GM12878 (cell line): ENCODE measurements at regions not wholly inside any gene's neighbourhood (a gene's known extent, or its start where the extent isn't known, plus 50 kb on each side); places are given as distances from the start of the nearest gene placed in this dataset.

Experiments
- ATAC-seq: fragments of 200-7000 bp; cut with Tn5 transposase; 3 replicates; pipeline ENCODE4 v1.9.1; 2020; ENCODE audit warnings: mild to moderate bottlenecking, moderate library complexity
- BruUV-seq: library from RNA; stranded (reverse); fragments of 400-500 nt; replicated peaks from 2 replicates; lab custom pipeline; 2021; lab: Mats Ljungman, UMichigan
- CTCF ChIA-PET: fragments of 300-600 bp; sonication (Branson Sonifier 250); formaldehyde crosslinking; extraction: SDS; loops from one replicate; lab custom pipeline; 2021; ENCODE audit warnings: inconsistent platforms; lab: Yijun Ruan, JAX
- POLR2A ChIA-PET: fragments of 350-600 bp; formaldehyde crosslinking; extraction: SDS; loops from one replicate; lab custom pipeline; 2021; ENCODE audit warnings: inconsistent platforms; lab: Charles Lee
- RAD21 ChIA-PET: fragments of 300-600 bp; sonication (Branson Sonifier 250); formaldehyde crosslinking; loops from one replicate; lab custom pipeline; 2023; ENCODE audit warnings: antibody characterized with exemption; ENCODE audit not compliant: unreplicated experiment; lab: Charles Lee
- SMC1A ChIA-PET: fragments of 300-600 bp; sonication (Branson Sonifier 250); formaldehyde crosslinking; loops from one replicate; lab custom pipeline; 2023; ENCODE audit not compliant: unreplicated experiment, uncharacterized antibody; lab: Charles Lee
- DNase-seq: peaks from one replicate; pipeline ENCODE4 v3.0.0-alpha.2; 2011; ENCODE audit warnings: low read depth, low spot score
- FAIRE-seq: peaks from 3 replicates; lab custom pipeline; 2011; peaks lifted over from hg19 to GRCh38; lab: Jason Lieb, UNC
- H2AFZ ChIP-seq: 2 replicates; pipeline ENCODE4 v1.6.0; 2011; ENCODE audit warnings: low read depth, low read length, control low read depth; ENCODE audit not compliant: control insufficient read depth
- H3K27ac ChIP-seq: 2 replicates; pipeline ENCODE4 v1.5.1; 2011; ENCODE audit warnings: control low read depth; ENCODE audit not compliant: control insufficient read depth, insufficient read depth
- H3K27me3 ChIP-seq, 2 experiments: replicated peaks in 1 of 2; 2 replicates each; pipeline versions ENCODE4 v1.6.0 to v1.6.1; 2011; ENCODE audit warnings: low read length in 1 of 2; ENCODE audit not compliant: control insufficient read depth in 2 of 2, insufficient read depth in 2 of 2
- H3K36me3 ChIP-seq, 2 experiments: 2 replicates each; pipeline ENCODE4 v1.5.1; 2011; ENCODE audit warnings: low read length in 1 of 2; ENCODE audit not compliant: control insufficient read depth in 2 of 2, insufficient read depth in 2 of 2
- H3K4me1 ChIP-seq: 2 replicates; pipeline ENCODE4 v1.6.1; 2011; ENCODE audit warnings: mild to moderate bottlenecking, low read length, moderate library complexity, mixed read lengths; ENCODE audit not compliant: control insufficient read depth, insufficient read depth
- H3K4me2 ChIP-seq: 2 replicates; pipeline ENCODE4 v1.6.0; 2011; ENCODE audit warnings: control low read depth; ENCODE audit not compliant: control insufficient read depth, insufficient read depth
- H3K4me3 ChIP-seq: fragments of 200-600 bp; sonication (generic); 2 replicates; pipeline ENCODE4 v1.5.1; 2016
- H3K79me2 ChIP-seq: 2 replicates; pipeline ENCODE4 v1.6.0; 2011; ENCODE audit warnings: low read length; ENCODE audit not compliant: control insufficient read depth, insufficient read depth
- H3K9ac ChIP-seq: 2 replicates; pipeline ENCODE4 v1.8.0; 2011; ENCODE audit warnings: low read length, control low read depth, mixed read lengths; ENCODE audit not compliant: control insufficient read depth, insufficient read depth
- H3K9me3 ChIP-seq: replicated peaks from 3 replicates; pipeline ENCODE4 v1.5.1; 2011; ENCODE audit warnings: mild to moderate bottlenecking, low read length; ENCODE audit not compliant: control insufficient read depth, insufficient read depth
- H4K20me1 ChIP-seq: 2 replicates; pipeline ENCODE4 v1.6.0; 2011; ENCODE audit not compliant: control insufficient read depth, insufficient read depth
- BHLHE40 ChIP-seq, 2 experiments: fragments of 450-650 bp in 1 of 2; IDR thresholded peaks; 2 replicates each; pipeline ENCODE4 v1.6.1; 2011 to 2017; ENCODE audit warnings: low read depth in 2 of 2, borderline replicate concordance in 1 of 2, improper control_type of control experiment in 1 of 2, low read length in 1 of 2, mild to moderate bottlenecking in 1 of 2
- CBFB ChIP-seq: IDR thresholded peaks from 2 replicates; pipeline ENCODE4 v1.6.1; 2016; ENCODE audit warnings: antibody characterized with exemption, low read depth
- CREB1 ChIP-seq: IDR thresholded peaks from 2 replicates; pipeline ENCODE4 v1.6.1; 2012; ENCODE audit warnings: low read depth, mild to moderate bottlenecking, inconsistent platforms
- DPF2 ChIP-seq: fragments of 450-650 bp; IDR thresholded peaks from 2 replicates; pipeline ENCODE4 v1.6.1; 2017; ENCODE audit warnings: mild to moderate bottlenecking
- E2F8 ChIP-seq: fragments of 450-650 bp; IDR thresholded peaks from 2 replicates; pipeline ENCODE4 v1.6.1; 2018; ENCODE audit warnings: mild to moderate bottlenecking, low read depth, moderate library complexity; ENCODE audit not compliant: partially characterized antibody
- GATAD2B ChIP-seq: fragments of 450-650 bp; conservative IDR thresholded peaks from 2 replicates; pipeline ENCODE4 v1.6.1; 2017; ENCODE audit warnings: low read depth, mild to moderate bottlenecking, moderate library complexity
- HDGF ChIP-seq: fragments of 450-650 bp; IDR thresholded peaks from 2 replicates; pipeline ENCODE4 v1.6.1; 2016; ENCODE audit warnings: antibody characterized with exemption
- MEF2B ChIP-seq: fragments of 450-650 bp; IDR thresholded peaks from 2 replicates; pipeline ENCODE4 v1.6.1; 2018; ENCODE audit warnings: mild to moderate bottlenecking, moderate library complexity; ENCODE audit not compliant: partially characterized antibody, poor library complexity, severe bottlenecking
- NFIC ChIP-seq: IDR thresholded peaks from 2 replicates; pipeline ENCODE4 v1.6.1; 2012; ENCODE audit warnings: low read depth, mild to moderate bottlenecking, inconsistent platforms, low read length, moderate library complexity
- POU2F2 ChIP-seq: IDR thresholded peaks from 3 replicates; pipeline ENCODE4 v1.6.1; 2011; ENCODE audit warnings: low read depth, mild to moderate bottlenecking, low read length, borderline replicate concordance
- SREBF1 ChIP-seq: IDR thresholded peaks from 2 replicates; pipeline ENCODE4 v1.6.1; 2012; ENCODE audit warnings: mild to moderate bottlenecking, low read length
- SRF ChIP-seq, 2 experiments: IDR thresholded peaks; 2 replicates each; pipeline ENCODE4 v1.6.1; 2011; ENCODE audit warnings: low read depth in 2 of 2, low read length in 2 of 2, mild to moderate bottlenecking in 1 of 2, moderate library complexity in 1 of 2
- TBL1XR1 ChIP-seq: IDR thresholded peaks from 2 replicates; pipeline ENCODE4 v1.6.1; 2012; ENCODE audit warnings: low read depth, low read length, improper control_type of control experiment
- ZNF217 ChIP-seq: fragments of 450-650 bp; IDR thresholded peaks from 2 replicates; pipeline ENCODE4 v1.6.1; 2017; ENCODE audit warnings: antibody characterized with exemption, mild to moderate bottlenecking
- ZNF274 ChIP-seq: IDR thresholded peaks from one replicate; pipeline ENCODE4 v1.8.0; 2011; ENCODE audit not compliant: insufficient read length, insufficient read depth
- ZNF622 ChIP-seq: fragments of 450-650 bp; IDR thresholded peaks from 2 replicates; pipeline ENCODE4 v1.6.1; 2017; ENCODE audit warnings: mild to moderate bottlenecking, inconsistent platforms
- WGBS: methylation state at CpG from one replicate; pipeline ENCODE4 v1.1.6; 2016; ENCODE audit warnings: low lambda C conversion rate; ENCODE audit not compliant: insufficient replicate concordance, insufficient coverage; ENCODE audit errors: missing lambda C conversion rate; 5-methylcytosine and 5-hydroxymethylcytosine counted together
- in situ Hi-C: fragments of 300-500 bp; cut with MboI; formaldehyde crosslinking; loops from 9 replicates; pipeline ENCODE4 v1.14.3; 2018; ENCODE audit warnings: mixed read lengths
- intact Hi-C: fragments of 100-400 bp; cut with micrococcal nuclease; formaldehyde crosslinking; loops from one replicate; pipeline ENCODE4 v1.14.2; 2022; ENCODE audit not compliant: unreplicated experiment
- TF ChIP-seq, protein P1 (sequence below): IDR thresholded peaks from 2 replicates; pipeline ENCODE4 v1.6.1; 2012; ENCODE audit warnings: improper control_type of control experiment, low read depth, low read length; ENCODE audit not compliant: insufficient replicate concordance
- TF ChIP-seq, protein P2 (sequence below): IDR thresholded peaks from 2 replicates; pipeline ENCODE4 v1.6.1; 2012; ENCODE audit warnings: low read depth, low read length, improper control_type of control experiment

GRCh38 chr19:32255536-32256295 lies 89.7 kb upstream of the ZNF507 start:
- Histone ChIP-seq H2AFZ (no peak overlapping the region), H3K36me3 (no peaks in the 10 kb centered on the region), H4K20me1 (no peaks in the 10 kb centered on the region), H3K9me3 (no peaks in the 10 kb centered on the region; the same call in 2 of the 3 replicates), H3K4me3 (no peak overlapping the region), H3K79me2 (no peaks in the 10 kb centered on the region), H3K27me3 (no peaks in the 10 kb centered on the region), H3K9ac (no peak overlapping the region), H3K4me1 (no peaks in the 10 kb centered on the region), H3K27ac (no peak overlapping the region), H3K4me2 (no peak overlapping the region)
- ChIA-PET SMC1A (interaction anchor here (0.7 kb wide), 1 partner anchor 17 kb away, joined by 3 read pairs; no protein-coding TSS in a partner anchor), POLR2A (no interaction called here), CTCF (no interaction called here), RAD21 (no interaction called here)
- DNase-seq = no peak
- 14% methylated on average over 8 of the region's 8 CpGs for WGBS
- in situ Hi-C loops (no loop called here), intact Hi-C loops (no loop called here)
- no peak for ATAC-seq
- BruUV-seq = no TSS peak
- no peak for FAIRE-seq
- no peak for TF ChIP-seq NFIC
- no peak for TF ChIP-seq MEF2B
- TF ChIP-seq GATAD2B = no peak
- TF ChIP-seq SREBF1 = no peak
- TF ChIP-seq HDGF = no peak
- no peak for TF ChIP-seq SRF (IDR thresholded peaks at IDR 0.05; ENCODE audit: low read depth in 2 of 2, low read length in 2 of 2)
- TF ChIP-seq, protein P1, sequence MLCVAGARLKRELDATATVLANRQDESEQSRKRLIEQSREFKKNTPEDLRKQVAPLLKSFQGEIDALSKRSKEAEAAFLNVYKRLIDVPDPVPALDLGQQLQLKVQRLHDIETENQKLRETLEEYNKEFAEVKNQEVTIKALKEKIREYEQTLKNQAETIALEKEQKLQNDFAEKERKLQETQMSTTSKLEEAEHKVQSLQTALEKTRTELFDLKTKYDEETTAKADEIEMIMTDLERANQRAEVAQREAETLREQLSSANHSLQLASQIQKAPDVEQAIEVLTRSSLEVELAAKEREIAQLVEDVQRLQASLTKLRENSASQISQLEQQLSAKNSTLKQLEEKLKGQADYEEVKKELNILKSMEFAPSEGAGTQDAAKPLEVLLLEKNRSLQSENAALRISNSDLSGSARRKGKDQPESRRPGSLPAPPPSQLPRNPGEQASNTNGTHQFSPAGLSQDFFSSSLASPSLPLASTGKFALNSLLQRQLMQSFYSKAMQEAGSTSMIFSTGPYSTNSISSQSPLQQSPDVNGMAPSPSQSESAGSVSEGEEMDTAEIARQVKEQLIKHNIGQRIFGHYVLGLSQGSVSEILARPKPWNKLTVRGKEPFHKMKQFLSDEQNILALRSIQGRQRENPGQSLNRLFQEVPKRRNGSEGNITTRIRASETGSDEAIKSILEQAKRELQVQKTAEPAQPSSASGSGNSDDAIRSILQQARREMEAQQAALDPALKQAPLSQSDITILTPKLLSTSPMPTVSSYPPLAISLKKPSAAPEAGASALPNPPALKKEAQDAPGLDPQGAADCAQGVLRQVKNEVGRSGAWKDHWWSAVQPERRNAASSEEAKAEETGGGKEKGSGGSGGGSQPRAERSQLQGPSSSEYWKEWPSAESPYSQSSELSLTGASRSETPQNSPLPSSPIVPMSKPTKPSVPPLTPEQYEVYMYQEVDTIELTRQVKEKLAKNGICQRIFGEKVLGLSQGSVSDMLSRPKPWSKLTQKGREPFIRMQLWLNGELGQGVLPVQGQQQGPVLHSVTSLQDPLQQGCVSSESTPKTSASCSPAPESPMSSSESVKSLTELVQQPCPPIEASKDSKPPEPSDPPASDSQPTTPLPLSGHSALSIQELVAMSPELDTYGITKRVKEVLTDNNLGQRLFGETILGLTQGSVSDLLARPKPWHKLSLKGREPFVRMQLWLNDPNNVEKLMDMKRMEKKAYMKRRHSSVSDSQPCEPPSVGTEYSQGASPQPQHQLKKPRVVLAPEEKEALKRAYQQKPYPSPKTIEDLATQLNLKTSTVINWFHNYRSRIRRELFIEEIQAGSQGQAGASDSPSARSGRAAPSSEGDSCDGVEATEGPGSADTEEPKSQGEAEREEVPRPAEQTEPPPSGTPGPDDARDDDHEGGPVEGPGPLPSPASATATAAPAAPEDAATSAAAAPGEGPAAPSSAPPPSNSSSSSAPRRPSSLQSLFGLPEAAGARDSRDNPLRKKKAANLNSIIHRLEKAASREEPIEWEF = no peak
- TF ChIP-seq ZNF217 = no peak
- TF ChIP-seq ZNF622 = no peak
- no peak for TF ChIP-seq BHLHE40 (IDR thresholded peaks at IDR 0.05; ENCODE audit: borderline replicate concordance in 1 of 2, low read depth in 2 of 2, low read length in 1 of 2)
- no peak for TF ChIP-seq CREB1
- no peak for TF ChIP-seq TBL1XR1
- TF ChIP-seq DPF2 = no peak
- TF ChIP-seq CBFB = no peak
- TF ChIP-seq POU2F2 = no peak
- TF ChIP-seq ZNF274 = no peak
- TF ChIP-seq, protein P2, sequence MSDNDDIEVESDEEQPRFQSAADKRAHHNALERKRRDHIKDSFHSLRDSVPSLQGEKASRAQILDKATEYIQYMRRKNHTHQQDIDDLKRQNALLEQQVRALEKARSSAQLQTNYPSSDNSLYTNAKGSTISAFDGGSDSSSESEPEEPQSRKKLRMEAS = no peak
- no peak for TF ChIP-seq E2F8
